ENCODE measurements at regions not wholly inside any gene's neighbourhood (a gene's known extent, or its start where the extent isn't known, plus 50 kb on each side); places are given as distances from the start of the nearest gene placed in this dataset.

DNA sequence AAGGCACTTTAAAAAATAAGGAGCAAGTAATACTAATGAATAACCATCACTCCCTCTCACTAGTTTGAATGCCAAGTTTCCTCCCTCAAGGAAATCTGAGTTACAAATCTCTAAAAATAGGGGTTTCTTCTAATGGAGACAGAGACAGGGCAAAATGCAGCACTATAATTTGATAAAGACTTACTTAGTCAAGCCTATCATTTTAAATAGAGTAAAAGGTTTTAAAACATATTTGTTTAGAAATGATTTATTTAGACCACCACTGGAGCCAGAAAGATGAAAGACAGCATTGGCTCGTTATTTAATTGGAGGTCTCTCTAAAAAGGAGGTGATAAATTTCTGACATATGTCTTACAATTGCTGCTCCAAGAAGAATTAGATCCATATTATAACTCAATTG lies 228.7 kb downstream of the TLE1 start:
- Histone ChIP-seq H3K4me3 (no peak overlapping the region), H3K4me1 (peaks cover 2 to 8% (median 5%) of the 10 kb centered on the region in 4 donors), H3K27ac (replicated peaks in 1 of 4) (no peak overlapping the region), H3K27me3 (no peaks in the 10 kb centered on the region), H3K9me3 (no peaks in the 10 kb centered on the region), H3K36me3 (no peaks in the 10 kb centered on the region)
- TF ChIP-seq POLR2AphosphoS5 (IDR thresholded peaks at IDR 0.05): no peak
- no peak for TF ChIP-seq EP300 (IDR thresholded peaks at IDR 0.05)
- TF ChIP-seq POLR2A (IDR thresholded peaks at IDR 0.05; ENCODE audit: low read depth): no peak
- TF ChIP-seq, protein P1, sequence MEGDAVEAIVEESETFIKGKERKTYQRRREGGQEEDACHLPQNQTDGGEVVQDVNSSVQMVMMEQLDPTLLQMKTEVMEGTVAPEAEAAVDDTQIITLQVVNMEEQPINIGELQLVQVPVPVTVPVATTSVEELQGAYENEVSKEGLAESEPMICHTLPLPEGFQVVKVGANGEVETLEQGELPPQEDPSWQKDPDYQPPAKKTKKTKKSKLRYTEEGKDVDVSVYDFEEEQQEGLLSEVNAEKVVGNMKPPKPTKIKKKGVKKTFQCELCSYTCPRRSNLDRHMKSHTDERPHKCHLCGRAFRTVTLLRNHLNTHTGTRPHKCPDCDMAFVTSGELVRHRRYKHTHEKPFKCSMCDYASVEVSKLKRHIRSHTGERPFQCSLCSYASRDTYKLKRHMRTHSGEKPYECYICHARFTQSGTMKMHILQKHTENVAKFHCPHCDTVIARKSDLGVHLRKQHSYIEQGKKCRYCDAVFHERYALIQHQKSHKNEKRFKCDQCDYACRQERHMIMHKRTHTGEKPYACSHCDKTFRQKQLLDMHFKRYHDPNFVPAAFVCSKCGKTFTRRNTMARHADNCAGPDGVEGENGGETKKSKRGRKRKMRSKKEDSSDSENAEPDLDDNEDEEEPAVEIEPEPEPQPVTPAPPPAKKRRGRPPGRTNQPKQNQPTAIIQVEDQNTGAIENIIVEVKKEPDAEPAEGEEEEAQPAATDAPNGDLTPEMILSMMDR (IDR thresholded peaks at IDR 0.05): no peak
- intact Hi-C loops (cut with DNase I): no loop called here
- DNase-seq (ENCODE audit: extremely low spot score): no peak
- WGBS: 55% methylated on average over 1 of the region's 1 CpG

DNA sequence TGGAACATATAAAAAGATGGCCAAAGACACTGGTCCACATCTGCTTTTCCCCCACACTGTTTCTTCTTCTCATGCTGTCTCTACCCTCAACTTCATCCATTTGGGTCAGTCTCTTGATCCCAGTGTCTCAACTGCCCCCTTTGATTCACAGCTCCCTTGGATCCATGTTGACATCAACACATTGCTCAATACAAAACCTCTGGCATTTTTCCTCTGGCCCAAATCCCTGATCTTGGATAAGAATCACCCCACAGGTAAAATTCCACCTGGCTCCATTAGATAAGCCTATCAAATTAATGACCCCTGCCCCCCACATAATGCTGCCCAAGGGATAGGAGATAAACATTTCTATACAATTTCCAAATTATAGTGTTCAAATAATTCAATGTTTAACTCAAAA lies 229.8 kb downstream of the TLE1 start:
- Histone ChIP-seq H3K4me1 (peaks cover 0 to 10% (median 6%) of the 10 kb centered on the region in 4 donors), H3K27ac (replicated peaks in 1 of 4) (no peak overlapping the region), H3K4me3 (no peak overlapping the region), H3K9me3 (no peaks in the 10 kb centered on the region), H3K36me3 (no peaks in the 10 kb centered on the region), H3K27me3 (no peaks in the 10 kb centered on the region)
- no peak for DNase-seq (ENCODE audit: extremely low spot score)
- intact Hi-C loops (cut with DNase I): no loop called here
- no peak for TF ChIP-seq EP300 (IDR thresholded peaks at IDR 0.05)

DNA sequence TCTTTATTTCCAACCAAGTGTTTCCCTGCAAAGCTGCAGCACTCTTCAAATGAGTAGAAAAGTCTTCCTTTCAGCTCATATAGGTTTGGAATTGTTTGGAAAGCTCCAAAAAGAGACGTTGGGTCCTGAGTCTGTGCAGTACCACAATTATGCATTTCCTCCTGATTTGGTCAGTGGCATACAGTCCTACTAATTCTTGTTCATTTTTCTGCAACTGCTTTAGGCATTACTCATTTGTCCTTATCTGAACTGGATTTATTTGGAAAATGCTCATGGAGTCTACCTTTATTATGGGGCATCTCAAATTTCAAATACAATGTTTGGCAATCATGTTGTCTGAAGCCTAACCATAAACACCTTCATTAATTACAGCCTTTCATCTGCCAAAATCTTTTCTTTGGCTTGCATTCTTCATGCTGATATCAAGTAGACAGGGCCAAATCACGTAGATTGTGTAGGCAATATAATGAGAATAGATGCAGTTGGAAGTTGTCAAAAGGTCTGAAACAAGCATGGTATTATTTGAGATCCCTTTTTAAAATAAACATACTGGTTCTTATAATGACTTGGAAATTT lies 232.8 kb downstream of the TLE1 start:
- no peak overlapping the region for H3K4me3 ChIP-seq
- no peak for DNase-seq (ENCODE audit: extremely low spot score)
- H3K27ac ChIP-seq (replicated peaks in 1 of 4): no peak overlapping the region
- WGBS: 80% methylated on average over 2 of the region's 2 CpGs
- TF ChIP-seq POLR2A (IDR thresholded peaks at IDR 0.05; ENCODE audit: low read depth) (no peak), POLR2AphosphoS5 (IDR thresholded peaks at IDR 0.05) (no peak), EP300 (IDR thresholded peaks at IDR 0.05) (no peak)
- TF ChIP-seq, protein P1 (IDR thresholded peaks at IDR 0.05): no peak
- no peaks in the 10 kb centered on the region for H3K9me3 ChIP-seq
- intact Hi-C loops (cut with DNase I): no loop called here
- peaks cover 0 to 10% (median 6%) of the 10 kb centered on the region in 4 donors for H3K4me1 ChIP-seq
- no peaks in the 10 kb centered on the region for H3K36me3 ChIP-seq
- no peaks in the 10 kb centered on the region for H3K27me3 ChIP-seq

DNA sequence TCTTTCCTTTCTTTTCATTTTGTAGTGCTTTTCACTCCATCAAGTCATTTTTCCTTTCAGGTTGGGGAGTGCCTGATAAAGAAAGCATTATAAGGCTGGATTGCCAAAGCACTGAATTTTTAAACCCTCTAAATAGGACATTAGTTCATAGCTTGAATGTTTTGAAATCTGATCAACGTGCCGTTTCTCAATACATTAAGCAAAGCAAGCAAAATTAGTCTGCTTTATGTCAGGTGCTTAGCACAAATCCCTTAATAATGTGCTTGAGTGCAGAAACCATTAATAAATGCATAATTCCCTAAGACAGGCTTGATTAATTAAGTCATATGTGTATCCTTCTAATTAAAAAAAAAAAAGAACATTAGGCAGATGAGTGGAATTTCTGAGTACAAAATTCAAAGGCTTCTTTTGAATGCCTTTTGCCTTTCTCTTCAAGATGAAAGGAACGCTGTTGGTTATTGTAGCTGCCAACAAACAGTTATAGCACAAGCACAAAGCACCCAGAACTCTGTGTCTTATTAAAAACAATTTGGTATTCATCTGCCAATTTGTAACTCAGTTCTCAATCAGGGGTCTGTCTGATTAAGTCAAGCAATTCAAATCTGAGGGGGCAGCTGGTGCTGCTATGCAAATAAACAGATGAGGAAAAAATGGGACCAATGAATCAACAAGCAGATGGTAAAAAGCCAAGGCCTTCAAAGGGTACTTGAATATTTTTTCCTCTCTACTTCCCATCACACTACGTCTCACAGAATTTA lies 233.7 kb downstream of the TLE1 start:
- H3K4me1 ChIP-seq: peaks cover 0 to 10% (median 6%) of the 10 kb centered on the region in 4 donors
- WGBS: 50% methylated on average over 4 of the region's 4 CpGs
- DNase-seq (ENCODE audit: extremely low spot score): no peak

DNA sequence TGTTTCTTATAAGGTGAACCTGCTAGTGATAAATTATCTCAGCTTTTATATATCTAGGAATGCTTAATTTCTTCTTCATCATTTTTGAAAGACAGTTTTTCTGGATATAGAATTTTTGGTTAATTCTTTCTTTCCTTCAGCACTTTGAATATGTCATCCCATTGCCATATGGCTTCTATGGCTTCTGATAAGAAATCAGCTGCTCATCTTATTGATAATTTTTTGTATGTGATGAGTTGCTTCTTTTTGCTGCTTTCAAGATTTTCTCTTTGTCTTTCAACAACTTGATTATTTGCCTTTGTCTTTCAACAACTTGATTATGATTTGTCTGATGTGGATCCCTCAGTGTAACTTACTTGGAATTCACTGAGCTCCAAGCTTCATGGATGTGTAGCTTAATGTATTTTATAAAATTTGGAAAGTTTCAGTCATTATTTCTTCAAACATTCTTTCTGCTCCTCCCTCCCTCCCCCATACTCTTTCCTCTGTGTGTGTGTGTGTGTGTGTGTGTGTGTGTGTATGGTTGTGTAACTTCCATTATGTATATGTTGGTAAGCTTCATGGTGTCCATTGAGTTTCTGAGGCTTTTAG lies 243.9 kb downstream of the TLE1 start:
- Histone ChIP-seq H3K36me3 (no peaks in the 10 kb centered on the region), H3K9me3 (peaks cover 0 to 38% (median 30%) of the 10 kb centered on the region in 4 donors), H3K4me1 (no peaks in the 10 kb centered on the region), H3K27ac (replicated peaks in 1 of 4) (no peak overlapping the region), H3K27me3 (no peaks in the 10 kb centered on the region), H3K4me3 (no peak overlapping the region)
- no peak for DNase-seq (ENCODE audit: extremely low spot score)
- intact Hi-C loops (cut with DNase I): no loop called here
- TF ChIP-seq EP300 (IDR thresholded peaks at IDR 0.05): no peak
- TF ChIP-seq, protein P1 (IDR thresholded peaks at IDR 0.05): no peak
- TF ChIP-seq POLR2A (IDR thresholded peaks at IDR 0.05; ENCODE audit: low read depth): no peak
- no peak for TF ChIP-seq POLR2AphosphoS5 (IDR thresholded peaks at IDR 0.05)

More for the DNA sequence above, 233.7 kb downstream of the TLE1 start:
- Histone ChIP-seq H3K9me3 (no peaks in the 10 kb centered on the region), H3K36me3 (no peaks in the 10 kb centered on the region), H3K4me3 (no peak overlapping the region), H3K27ac (replicated peaks in 1 of 4) (no peak overlapping the region), H3K27me3 (no peaks in the 10 kb centered on the region)
- TF ChIP-seq, protein P1 (IDR thresholded peaks at IDR 0.05): no peak
- no peak for TF ChIP-seq EP300 (IDR thresholded peaks at IDR 0.05)
- no peak for TF ChIP-seq POLR2A (IDR thresholded peaks at IDR 0.05; ENCODE audit: low read depth)
- TF ChIP-seq POLR2AphosphoS5 (IDR thresholded peaks at IDR 0.05): no peak
- intact Hi-C loops (cut with DNase I): no loop called here
